Colonic mucosa (tissue), 4 donors: ENCODE measurements at regions not wholly inside any gene's neighbourhood (a gene's known extent, or its start where the extent isn't known, plus 50 kb on each side); places are given as distances from the start of the nearest gene placed in this dataset.
"Not testable (repeated sequence)": the region's sequence is repeated elsewhere in the genome, so short reads cannot be mapped to it uniquely, and the experiment has no call there.

Experiments
- DNase-seq: peaks from one replicate; pipeline ENCODE4 v3.0.0-alpha.2; 2020
- H3K27ac ChIP-seq: fragments of 200-600 bp; one replicate; pipeline ENCODE4 v1.8.0; 2021
- H3K27me3 ChIP-seq: fragments of 200-600 bp; one replicate; pipeline ENCODE4 v1.8.0; 2021
- H3K36me3 ChIP-seq: fragments of 200-600 bp; one replicate; pipeline ENCODE4 v1.8.0; 2021
- H3K4me1 ChIP-seq: fragments of 200-600 bp; one replicate; pipeline ENCODE4 v1.8.0; 2021; ENCODE audit warnings: mild to moderate bottlenecking
- H3K4me3 ChIP-seq: fragments of 200-600 bp; one replicate; pipeline ENCODE4 v1.8.0; 2021
- H3K9ac ChIP-seq, 2 donors: one replicate each; pipeline ENCODE4 v1.7.0; 2013; ENCODE audit warnings: control low read depth in 2 of 2, low read depth in 2 of 2, low read length in 2 of 2
- H3K9me3 ChIP-seq: fragments of 200-600 bp; one replicate; pipeline ENCODE4 v1.8.0; 2021
- CTCF ChIP-seq: fragments of 200-600 bp; IDR thresholded peaks from one replicate; pipeline ENCODE4 v1.8.0; 2022; ENCODE audit warnings: antibody characterized with exemption, mild to moderate bottlenecking
- intact Hi-C: fragments of 100-400 bp; cut with DNase I; formaldehyde crosslinking; loops from one replicate; pipeline ENCODE4 v1.14.1; 2022
- donor health status: healthy.
- donor health status: DM: no; HTN: no; CAD: no.
- donor health status: DM: no; HTN: no; CAD: no.

DNA sequence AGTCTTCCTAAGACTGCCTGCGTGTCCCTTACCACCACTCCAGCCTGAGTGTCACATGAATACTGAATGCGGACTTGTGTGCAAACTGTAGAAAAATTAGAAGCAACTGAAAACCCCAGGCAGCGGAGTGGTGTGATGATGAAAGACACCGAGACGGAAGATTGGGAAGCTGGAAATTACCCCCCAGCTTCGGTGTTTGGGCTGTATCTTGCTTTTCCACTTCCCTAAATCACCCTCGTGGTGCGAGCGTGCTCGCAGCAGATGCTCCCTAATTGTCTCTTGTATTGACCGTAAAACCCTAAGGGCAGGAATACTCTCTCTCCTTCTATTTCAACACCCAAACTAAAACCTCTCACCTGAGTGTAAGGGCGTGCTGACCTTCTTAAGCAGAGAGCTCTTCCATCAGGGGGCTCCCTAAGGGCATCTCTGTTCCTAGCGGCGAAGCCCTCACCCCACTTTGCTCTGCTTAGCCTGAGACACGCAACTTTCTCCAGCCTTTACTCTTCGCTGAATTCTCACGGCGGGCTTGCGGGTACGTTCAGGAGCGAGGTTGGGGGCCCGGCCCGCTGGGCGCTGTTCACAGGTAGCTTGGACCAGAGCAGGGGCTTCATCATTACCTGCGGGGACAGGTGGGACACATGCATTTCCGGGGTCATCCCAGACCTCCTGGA is 62.4 kb downstream of the CRYBB2 start:
- intact Hi-C loops: no loop called here
- Histone ChIP-seq H3K27me3 (peaks cover 21% of the 10 kb centered on the region), H3K9me3 (no peaks in the 10 kb centered on the region), H3K27ac (no peak overlapping the region), H3K4me3 (no peak overlapping the region), H3K4me1 (no peaks in the 10 kb centered on the region), H3K36me3 (no peaks in the 10 kb centered on the region), H3K9ac (no peak overlapping the region)
- DNase-seq: no peak
- TF ChIP-seq CTCF: no peak

GRCh38 chr22:25282346-25282670 is 62.9 kb downstream of the CRYBB2 start:
- Histone ChIP-seq H3K4me1 (no peaks in the 10 kb centered on the region), H3K9me3 (no peaks in the 10 kb centered on the region), H3K9ac (no peak overlapping the region), H3K36me3 (no peaks in the 10 kb centered on the region), H3K27me3 (peaks cover 21% of the 10 kb centered on the region), H3K27ac (no peak overlapping the region), H3K4me3 (no peak overlapping the region)
- no peak for TF ChIP-seq CTCF
- intact Hi-C loops: no loop called here
- no peak for DNase-seq

GRCh38 chr22:25282671-25283561 is 63.5 kb downstream of the CRYBB2 start:
- no peaks in the 10 kb centered on the region for H3K9me3 ChIP-seq
- no peak overlapping the region for H3K4me3 ChIP-seq
- intact Hi-C loops: no loop called here
- no peak for DNase-seq
- no peaks in the 10 kb centered on the region for H3K4me1 ChIP-seq
- peaks cover 21% of the 10 kb centered on the region for H3K27me3 ChIP-seq
- H3K36me3 ChIP-seq: no peaks in the 10 kb centered on the region
- no peak overlapping the region for H3K27ac ChIP-seq
- TF ChIP-seq CTCF: no peak
- H3K9ac ChIP-seq: no peak overlapping the region

GRCh38 chr22:25288481-25288880 is 69.0 kb downstream of the CRYBB2 start:
- H3K36me3 ChIP-seq, DNase-seq, intact Hi-C loops, H3K9ac ChIP-seq, H3K27ac ChIP-seq, H3K9me3 ChIP-seq, H3K4me1 ChIP-seq, H3K4me3 ChIP-seq, H3K27me3 ChIP-seq: not testable (repeated sequence)

DNA sequence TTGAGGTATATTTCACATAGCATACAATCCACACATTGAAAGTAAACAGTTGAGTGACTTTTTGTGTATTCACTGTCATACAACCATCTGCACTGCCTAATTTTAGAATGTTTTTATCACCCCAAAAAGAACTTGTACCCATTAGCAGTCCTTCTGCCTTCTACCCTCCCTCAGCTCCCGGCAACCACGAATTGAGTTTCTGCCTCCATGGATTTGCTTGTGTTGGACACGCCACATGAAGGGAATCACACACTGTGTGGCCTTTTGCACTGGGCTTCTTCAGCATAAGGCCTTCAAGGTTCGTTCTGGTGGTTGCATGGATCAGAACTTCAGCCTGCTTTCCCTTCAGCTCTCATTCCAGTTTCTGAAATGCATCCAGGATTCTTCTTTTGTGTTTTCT is 82.5 kb downstream of the CRYBB2 start:
- H3K27me3 ChIP-seq, intact Hi-C loops, H3K9me3 ChIP-seq, H3K4me3 ChIP-seq, H3K4me1 ChIP-seq, DNase-seq, H3K36me3 ChIP-seq, H3K9ac ChIP-seq, H3K27ac ChIP-seq: not testable (repeated sequence)

DNA sequence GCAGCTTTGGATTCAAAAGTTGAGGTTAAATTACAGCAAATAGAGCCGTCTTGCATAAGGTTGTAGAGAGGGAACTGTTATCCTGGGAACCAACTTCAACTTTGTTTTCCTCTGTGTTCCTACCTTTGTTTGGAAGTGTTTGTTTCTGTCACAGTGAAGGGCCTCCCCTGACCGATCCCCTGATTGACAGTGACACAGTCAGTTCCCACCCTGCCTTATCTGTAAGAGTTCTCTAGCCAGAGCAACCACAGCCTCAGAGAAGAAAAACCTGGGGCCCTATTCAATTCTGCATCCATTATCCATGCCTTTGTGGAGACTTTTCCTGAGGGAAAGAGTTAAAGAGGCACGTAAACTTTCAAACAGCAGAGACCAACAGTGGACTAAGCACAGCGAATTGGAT is 90.1 kb downstream of the CRYBB2 start:
- H3K36me3 ChIP-seq, DNase-seq, H3K4me3 ChIP-seq, intact Hi-C loops, H3K9me3 ChIP-seq, H3K27me3 ChIP-seq, H3K9ac ChIP-seq, H3K4me1 ChIP-seq, H3K27ac ChIP-seq: not testable (repeated sequence)

GRCh38 chr22:25311924-25312323 is 92.5 kb downstream of the CRYBB2 start:
- H3K4me1 ChIP-seq, H3K9me3 ChIP-seq, H3K9ac ChIP-seq, intact Hi-C loops, H3K27ac ChIP-seq, DNase-seq, H3K36me3 ChIP-seq, H3K27me3 ChIP-seq, H3K4me3 ChIP-seq: not testable (repeated sequence)
